Left ventricle myocardium inferior (tissue), 1 donor: ENCODE measurements at regions not wholly inside any gene's neighbourhood (a gene's known extent, or its start where the extent isn't known, plus 50 kb on each side); places are given as distances from the start of the nearest gene placed in this dataset.

Experiments used
- DNase-seq: peaks from one replicate; pipeline ENCODE4 v3.0.0-alpha.2; 2020
- H3K27ac ChIP-seq: fragments of 200-600 bp; replicated peaks from 2 replicates; pipeline ENCODE4 v1.8.0; 2021
- H3K27me3 ChIP-seq: fragments of 200-600 bp; 2 replicates; pipeline ENCODE4 v1.8.0; 2021; ENCODE audit warnings: low read depth
- H3K36me3 ChIP-seq: fragments of 200-600 bp; 2 replicates; pipeline ENCODE4 v1.8.0; 2021
- H3K4me1 ChIP-seq: fragments of 200-600 bp; 2 replicates; pipeline ENCODE4 v1.8.0; 2021
- H3K4me3 ChIP-seq: fragments of 200-600 bp; 2 replicates; pipeline ENCODE4 v1.8.0; 2021; ENCODE audit warnings: mild to moderate bottlenecking, moderate library complexity
- H3K9me3 ChIP-seq: fragments of 200-600 bp; replicated peaks from 2 replicates; pipeline ENCODE4 v1.8.0; 2021
- intact Hi-C: fragments of 100-400 bp; cut with micrococcal nuclease; formaldehyde crosslinking; loops from one replicate; pipeline ENCODE4 v1.11.0; 2022
- TF ChIP-seq, protein P1 (sequence below): fragments of 200-600 bp; IDR thresholded peaks from 2 replicates; pipeline ENCODE4 v1.8.0; 2021; ENCODE audit warnings: antibody characterized with exemption, mild to moderate bottlenecking, borderline replicate concordance
- donor health status: DM: no; HTN: yes; CAD: no; lungs with severe emphysema.

DNA sequence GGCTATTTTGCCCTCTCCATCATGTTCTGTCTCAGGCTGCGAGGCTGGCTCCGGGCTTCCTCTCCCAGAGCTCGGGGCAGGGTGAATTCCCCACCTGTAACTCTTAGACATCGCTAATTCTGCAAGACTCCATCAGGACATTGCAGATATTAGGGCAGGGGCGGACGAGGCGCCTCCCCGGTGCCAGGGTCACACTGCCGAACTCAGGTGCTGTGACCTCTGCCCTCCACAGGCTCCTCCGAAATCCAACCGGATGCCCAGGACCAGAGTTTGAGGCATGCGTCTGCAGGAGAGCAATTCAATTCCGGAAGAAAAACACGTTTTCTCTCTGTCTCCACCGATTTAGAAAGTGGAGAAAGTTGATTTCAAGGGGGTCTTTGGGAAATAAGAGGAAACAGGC, 542.7 kb downstream of the BRD1 start:
- no peaks in the 10 kb centered on the region for H3K36me3 ChIP-seq
- H3K9me3 ChIP-seq = peaks cover 24% of the 10 kb centered on the region
- no peaks in the 10 kb centered on the region for H3K4me1 ChIP-seq
- no peak overlapping the region for H3K27ac ChIP-seq
- DNase-seq = no peak
- H3K27me3 ChIP-seq = peaks cover 67% of the 10 kb centered on the region
- intact Hi-C loops = no loop called here
- TF ChIP-seq, protein P1, sequence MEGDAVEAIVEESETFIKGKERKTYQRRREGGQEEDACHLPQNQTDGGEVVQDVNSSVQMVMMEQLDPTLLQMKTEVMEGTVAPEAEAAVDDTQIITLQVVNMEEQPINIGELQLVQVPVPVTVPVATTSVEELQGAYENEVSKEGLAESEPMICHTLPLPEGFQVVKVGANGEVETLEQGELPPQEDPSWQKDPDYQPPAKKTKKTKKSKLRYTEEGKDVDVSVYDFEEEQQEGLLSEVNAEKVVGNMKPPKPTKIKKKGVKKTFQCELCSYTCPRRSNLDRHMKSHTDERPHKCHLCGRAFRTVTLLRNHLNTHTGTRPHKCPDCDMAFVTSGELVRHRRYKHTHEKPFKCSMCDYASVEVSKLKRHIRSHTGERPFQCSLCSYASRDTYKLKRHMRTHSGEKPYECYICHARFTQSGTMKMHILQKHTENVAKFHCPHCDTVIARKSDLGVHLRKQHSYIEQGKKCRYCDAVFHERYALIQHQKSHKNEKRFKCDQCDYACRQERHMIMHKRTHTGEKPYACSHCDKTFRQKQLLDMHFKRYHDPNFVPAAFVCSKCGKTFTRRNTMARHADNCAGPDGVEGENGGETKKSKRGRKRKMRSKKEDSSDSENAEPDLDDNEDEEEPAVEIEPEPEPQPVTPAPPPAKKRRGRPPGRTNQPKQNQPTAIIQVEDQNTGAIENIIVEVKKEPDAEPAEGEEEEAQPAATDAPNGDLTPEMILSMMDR = no peak
- H3K4me3 ChIP-seq = no peak overlapping the region

DNA sequence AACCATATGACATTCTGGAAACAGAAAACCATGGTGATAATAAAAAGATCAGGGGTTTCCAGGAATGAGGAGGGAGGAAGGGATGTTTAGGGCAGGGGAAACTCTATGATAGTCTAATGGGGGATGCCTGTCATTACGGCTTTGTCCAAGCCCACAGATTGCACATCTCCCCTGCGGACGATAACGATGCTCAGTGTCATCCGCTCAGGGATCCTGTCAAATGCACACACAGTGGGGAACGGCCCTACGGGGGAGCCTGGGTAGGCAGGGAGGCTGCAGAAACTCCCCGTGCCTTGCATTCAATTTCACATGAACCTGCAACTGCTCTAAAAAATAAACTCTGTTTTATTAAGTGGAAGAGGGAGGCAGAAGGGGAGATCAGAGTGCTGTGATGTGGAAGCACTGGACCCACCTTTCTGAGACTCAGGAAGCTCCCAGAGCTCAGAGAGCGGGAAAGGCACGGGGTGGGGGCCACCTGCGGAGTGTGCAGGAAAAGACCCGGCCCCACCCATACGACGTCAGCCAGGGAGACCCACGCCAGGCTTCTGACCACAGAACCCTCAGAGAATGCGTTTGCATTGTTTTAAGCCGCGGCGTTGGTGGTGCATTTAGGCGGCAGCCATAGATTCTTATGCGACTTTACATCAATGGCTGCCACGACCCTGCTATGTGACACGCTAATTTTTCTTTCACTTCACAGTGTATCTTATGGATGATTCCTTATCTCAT, 543.5 kb downstream of the BRD1 start:
- Histone ChIP-seq H3K27ac (no peak overlapping the region), H3K4me1 (no peaks in the 10 kb centered on the region), H3K27me3 (peaks cover 64% of the 10 kb centered on the region), H3K9me3 (peaks cover 29% of the 10 kb centered on the region), H3K36me3 (no peaks in the 10 kb centered on the region), H3K4me3 (no peak overlapping the region)
- DNase-seq = no peak
- intact Hi-C loops = no loop called here
- TF ChIP-seq, protein P1 = no peak

DNA sequence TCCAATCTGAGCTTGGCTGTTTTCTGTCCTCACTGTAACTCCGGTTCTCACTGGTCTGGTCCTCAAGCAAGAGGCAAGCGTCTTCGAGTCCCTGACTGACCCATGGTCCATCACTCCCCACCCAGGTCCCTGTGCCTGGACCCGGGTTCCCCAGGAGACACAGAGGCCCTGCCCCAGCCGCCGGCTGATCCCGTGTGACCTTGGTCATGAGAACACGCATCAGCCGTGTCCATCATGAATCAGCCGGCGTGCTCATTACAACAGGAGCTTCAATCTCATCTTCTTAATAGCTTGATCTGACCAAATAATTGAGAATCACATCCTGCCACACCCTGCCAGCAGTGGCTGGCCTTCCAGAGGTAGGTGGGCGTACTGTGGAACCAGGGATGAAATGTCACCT, 545.1 kb downstream of the BRD1 start:
- H3K27me3 ChIP-seq = peaks cover 74% of the 10 kb centered on the region
- H3K36me3 ChIP-seq = no peaks in the 10 kb centered on the region
- DNase-seq = no peak
- TF ChIP-seq, protein P1 = no peak
- H3K4me1 ChIP-seq = no peaks in the 10 kb centered on the region
- intact Hi-C loops = no loop called here
- no peak overlapping the region for H3K4me3 ChIP-seq
- H3K9me3 ChIP-seq = peaks cover 16% of the 10 kb centered on the region
- H3K27ac ChIP-seq = no peak overlapping the region

DNA sequence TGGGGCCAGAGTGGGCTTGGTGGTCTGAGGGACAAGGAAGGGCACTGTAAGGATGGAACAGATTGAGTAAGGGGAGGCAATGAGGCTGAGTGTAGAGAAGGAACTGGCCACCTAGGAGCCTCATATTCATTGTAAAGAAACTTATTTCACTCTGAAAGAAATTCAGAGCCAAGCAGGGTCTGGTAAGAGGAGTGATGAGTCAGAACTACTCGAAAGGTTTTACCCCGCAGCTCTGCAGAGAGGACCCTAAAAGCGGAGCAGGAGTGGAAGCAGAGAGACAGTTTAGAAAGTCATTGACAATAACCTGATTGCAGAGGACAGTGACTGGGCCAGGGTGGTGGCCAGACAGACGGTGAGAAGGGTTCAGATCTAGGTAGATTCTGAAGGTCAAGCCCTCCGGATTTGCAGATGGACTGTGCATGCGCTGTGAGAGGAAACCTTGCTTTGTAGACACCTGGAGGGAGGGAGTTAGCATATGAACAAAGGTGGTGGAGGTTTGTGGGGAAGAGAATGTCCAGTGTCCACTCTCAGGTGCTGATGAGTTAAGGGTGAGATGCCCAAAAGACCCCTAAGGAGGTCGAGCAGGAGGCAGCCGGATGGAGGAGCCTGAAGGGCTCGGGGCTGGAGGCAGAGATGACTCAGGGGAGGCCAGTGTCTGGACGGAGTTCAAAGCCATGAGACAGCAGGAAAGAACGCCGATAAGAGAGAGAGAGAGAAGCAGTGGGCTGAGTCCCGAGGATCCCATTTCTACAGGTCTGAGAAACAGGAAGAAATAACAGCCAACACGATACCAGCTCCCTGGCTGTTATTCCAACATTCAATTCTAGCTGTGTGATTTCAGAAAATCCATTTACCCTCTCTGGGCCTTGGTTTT, 546.0 kb downstream of the BRD1 start:
- Histone ChIP-seq H3K4me3 (no peak overlapping the region), H3K27ac (no peak overlapping the region), H3K36me3 (no peaks in the 10 kb centered on the region), H3K9me3 (peaks cover 16% of the 10 kb centered on the region), H3K27me3 (peaks cover 74% of the 10 kb centered on the region), H3K4me1 (no peaks in the 10 kb centered on the region)
- no peak for DNase-seq
- TF ChIP-seq, protein P1 = no peak
- intact Hi-C loops = no loop called here

DNA sequence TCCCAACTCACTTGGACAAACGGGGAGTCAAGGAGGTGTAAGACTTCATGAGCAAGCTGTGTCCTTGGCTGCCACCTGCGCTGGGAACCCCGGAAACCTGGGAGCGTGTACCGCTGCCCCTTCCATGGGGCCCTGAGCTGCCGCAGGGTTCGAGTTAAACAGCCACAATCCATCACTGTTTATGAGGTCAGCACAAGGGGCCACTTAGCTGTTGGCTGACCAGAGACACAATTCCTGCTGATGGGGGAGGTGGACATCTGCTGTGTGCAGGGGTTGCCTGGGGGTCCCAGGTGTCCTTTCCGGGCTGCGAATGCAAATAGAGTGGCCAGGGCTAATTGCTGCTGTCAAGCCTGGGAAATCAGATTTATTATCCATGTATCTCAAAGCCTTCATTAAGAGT, 549.3 kb downstream of the BRD1 start:
- no peak for DNase-seq
- Histone ChIP-seq H3K4me3 (no peak overlapping the region), H3K36me3 (no peaks in the 10 kb centered on the region), H3K4me1 (no peaks in the 10 kb centered on the region), H3K9me3 (peaks cover 16% of the 10 kb centered on the region), H3K27me3 (peaks cover 74% of the 10 kb centered on the region), H3K27ac (no peak overlapping the region)
- intact Hi-C loops = no loop called here
- TF ChIP-seq, protein P1 = no peak
